SK-N-DZ (cell line): ENCODE measurements at regions not wholly inside any gene's neighbourhood (a gene's known extent, or its start where the extent isn't known, plus 50 kb on each side); places are given as distances from the start of the nearest gene placed in this dataset.
"Not testable (repeated sequence)": the region's sequence is repeated elsewhere in the genome, so short reads cannot be mapped to it uniquely, and the experiment has no call there.

Experiments used
- DNase-seq: peaks from one replicate; pipeline ENCODE4 v3.0.0-alpha.2; 2015; ENCODE audit warnings: low spot score

DNA sequence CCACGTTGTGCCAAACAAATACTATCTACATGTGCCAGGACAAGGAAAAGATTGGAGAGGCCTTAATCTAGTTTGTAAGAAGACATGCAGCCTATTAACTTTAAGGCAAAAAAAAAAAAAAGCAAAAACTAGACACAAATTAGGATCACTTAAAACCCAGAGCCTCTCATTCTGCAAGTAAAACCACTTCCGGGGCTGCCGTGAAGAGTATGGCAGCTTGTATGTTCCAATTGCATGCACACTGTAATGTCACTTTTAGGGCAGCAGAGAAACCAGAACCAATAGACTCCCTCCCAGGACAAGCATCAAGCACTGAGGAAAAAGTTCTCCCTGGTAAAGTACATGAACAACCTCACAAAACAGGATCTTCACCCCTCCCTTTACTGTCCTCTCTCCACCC is 70.6 kb downstream of the RSL24D1 start:
- no peak for DNase-seq

DNA sequence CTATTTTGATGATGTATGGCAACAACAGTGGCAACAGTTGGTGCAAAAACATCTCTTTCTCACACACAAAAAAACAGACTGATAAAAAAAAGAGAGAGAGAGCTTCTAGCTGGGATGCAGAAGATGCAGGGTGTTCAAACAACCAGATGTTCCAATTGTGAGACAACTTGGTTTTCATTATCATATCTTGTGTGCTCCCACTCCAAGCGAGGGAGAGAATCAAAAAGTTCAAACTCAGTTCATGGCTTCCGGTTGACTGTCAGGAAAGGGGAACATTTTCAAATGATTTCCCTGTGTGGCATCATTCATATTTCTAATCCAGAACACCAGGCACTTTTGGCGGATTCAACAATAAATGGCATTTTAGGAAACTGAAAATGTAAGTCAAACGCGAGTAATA is 72.1 kb downstream of the RSL24D1 start:
- no peak for DNase-seq

DNA sequence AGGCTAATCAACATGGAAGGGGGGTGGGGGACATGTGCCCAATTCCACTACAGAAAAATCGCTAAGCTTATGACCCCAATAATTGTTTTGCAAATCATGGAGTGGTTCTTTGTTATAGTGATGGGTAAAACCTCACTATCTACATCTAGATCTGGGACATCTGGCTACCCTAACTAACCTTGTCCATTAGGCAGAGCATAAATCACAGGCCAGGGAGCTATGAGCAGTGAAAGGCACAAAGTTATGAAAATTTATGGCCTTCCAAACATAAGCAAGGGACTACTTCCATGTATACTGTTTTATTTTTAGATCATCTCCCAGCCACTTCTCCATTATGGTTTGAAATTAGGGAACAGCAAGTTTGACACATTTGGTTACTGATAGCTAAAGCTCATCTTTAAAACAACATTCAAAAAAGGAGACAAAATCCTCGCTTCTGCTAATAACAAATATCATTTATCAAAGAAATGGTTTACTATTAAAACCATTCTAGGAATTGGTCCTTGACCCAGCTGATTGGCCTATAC is 78.3 kb downstream of the RSL24D1 start:
- DNase-seq = peak; percentile 74

DNA sequence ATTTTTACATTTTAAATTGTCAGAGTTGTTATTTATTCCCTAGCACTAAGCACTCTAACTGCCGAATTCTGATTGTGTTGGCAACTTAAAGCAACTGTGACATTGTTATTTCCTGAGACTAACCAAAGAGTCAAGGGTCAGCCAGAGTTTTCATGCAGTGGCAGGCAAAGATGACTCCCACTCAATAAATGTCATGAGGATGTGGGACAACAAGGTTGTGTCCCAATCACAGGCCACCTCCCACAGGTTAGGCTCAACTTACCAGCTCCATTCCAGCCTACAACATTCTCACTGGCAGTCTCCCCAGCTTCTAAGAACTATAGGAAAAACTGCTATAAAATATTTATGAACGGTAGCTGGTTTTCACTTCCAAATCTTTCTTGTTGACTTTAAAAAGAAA is 80.1 kb downstream of the RSL24D1 start:
- DNase-seq = no peak

DNA sequence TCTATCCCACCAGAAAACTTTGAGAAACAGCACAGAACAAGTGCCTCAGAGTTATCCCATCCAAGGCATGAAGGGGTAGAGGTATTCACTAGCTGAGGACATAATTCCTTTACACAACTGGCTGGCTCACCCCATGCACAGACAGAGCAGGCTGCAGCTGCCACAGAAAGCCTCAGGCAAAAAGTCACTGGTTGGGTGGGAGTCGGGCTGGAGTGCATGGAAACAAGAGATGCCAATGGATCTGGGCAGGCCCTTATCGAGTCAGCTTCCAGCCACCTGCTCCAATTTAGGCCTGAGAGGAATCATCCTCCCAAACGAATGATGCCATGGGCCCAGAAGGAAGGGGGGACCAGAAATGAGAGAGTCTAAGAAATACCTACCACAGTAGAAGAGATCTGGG is 83.0 kb downstream of the RSL24D1 start:
- no peak for DNase-seq

DNA sequence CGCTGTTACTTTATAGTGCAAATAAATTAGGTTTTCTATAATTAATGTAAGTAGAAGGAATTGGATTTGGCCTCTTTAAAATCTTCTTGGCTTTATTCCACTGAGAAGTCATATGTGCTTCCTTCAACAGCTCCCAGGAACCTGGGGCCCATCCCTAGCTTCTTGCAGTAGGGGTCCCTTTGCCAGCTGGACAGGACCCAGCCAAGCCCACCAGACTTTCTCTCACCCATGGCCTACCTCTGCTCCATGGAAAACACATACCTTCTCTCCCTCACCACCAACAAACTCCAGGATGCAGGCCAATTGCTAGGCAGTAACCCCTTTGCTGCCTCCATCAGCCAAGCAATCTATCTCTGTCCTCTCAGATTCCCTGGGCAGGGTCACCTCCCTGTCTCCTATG is 84.0 kb downstream of the RSL24D1 start:
- peak; percentile 20 for DNase-seq

DNA sequence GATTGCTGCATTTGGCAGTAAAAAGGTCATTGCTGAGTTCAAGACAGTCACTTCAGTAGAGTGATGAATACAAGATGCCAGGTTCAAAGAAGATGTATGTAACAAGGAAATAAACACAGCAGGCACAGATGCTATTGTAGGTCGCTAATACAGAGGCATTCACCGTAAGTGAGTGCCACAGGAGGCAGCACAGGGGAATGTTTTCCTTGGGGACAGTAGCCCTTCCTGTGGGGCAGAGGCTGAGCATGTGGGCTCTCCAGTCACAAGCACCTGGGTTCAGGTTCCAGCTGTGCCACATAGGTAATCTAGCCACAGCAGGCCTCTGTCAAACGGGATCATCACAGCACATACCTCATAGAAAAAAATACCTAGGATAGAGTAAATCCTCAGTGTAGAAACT is 86.3 kb downstream of the RSL24D1 start:
- no peak for DNase-seq

DNA sequence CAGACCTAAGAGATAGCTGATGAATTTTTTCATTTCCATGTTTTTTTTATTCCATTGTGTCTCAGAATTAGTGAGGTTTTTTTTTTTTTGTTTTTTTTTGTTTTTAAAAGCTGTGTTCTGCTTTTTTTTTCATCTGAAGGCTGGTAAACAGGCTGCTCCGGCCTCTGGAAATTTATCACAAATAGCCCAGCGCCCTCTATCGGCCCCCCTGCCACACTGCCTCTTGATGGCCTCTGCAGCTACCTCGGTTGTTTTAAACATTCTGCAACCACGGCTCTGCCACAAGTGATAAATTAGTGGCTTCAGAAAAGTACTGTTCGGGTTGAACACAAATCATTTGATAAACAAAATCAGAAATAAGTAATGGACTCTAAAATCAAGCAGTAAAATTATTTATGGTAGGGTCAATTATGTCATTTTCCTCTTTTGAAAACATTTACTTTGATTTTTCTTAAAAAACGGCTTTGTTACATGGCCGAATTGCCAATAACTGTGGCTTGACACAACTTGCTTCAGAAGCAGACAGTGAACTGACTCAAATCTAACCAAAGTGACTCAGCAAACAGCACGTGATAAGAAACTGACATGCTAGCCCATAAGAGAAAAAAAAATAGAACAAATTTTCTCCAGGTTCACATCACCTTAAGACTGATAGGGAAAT is 87.8 kb downstream of the RSL24D1 start:
- peak; percentile 48 for DNase-seq

DNA sequence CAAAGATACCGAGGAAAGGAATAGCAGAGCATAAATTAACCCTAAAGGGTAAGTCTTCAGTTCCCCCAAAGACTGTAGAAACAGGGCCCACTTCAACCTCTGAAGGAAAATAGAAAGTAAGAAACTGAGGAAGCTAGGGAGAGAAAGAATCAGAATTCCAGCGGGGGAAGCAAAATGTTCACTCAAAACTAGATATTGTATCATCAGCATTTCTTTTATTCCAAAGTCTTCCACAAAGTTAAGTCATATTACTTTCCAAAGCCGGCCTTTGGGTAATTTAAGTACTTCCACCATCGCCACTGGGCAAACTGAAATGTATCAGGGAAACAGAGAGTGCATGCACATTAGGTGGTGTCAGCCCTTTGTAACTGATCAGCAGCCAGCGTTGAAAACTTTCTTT is 88.3 kb downstream of the RSL24D1 start:
- no peak for DNase-seq

DNA sequence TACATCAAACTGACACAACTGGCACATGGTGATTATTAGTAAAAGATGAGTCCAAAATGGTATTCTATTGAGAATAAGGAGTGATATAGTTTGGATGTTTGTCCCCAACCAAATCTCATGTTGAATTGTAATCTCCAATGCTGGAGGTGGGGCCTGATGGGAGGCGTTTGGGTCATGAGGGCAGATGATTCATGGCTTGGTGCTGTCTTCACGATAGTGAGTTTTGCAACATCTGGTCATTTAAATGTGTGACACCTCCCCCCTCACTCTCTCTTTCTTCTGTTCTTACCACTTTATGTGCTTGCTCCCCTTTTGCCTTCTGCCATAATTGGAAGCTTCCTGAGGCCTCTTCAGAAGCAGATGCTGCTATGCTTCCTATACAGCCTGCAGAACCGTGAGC is 90.6 kb downstream of the RSL24D1 start:
- no peak for DNase-seq

DNA sequence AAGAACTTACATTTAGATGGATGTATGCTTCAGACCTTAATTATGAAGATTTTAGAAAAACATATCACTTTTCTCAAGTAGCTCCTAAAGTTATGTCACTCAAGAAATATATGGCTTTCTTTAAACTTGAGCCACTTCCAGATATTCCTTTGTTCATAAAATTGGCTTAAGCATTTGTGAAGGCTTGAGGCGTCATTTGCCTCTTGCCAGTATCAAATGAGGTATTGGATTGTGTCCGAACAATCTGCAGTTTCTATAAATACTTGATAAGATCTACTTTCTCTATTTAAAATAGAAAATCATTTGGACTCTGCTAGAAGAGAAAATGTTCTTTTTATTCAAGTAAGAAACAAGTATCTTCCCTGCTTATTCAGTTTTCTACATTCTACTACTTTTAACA is 102.6 kb downstream of the RSL24D1 start:
- DNase-seq = no peak

DNA sequence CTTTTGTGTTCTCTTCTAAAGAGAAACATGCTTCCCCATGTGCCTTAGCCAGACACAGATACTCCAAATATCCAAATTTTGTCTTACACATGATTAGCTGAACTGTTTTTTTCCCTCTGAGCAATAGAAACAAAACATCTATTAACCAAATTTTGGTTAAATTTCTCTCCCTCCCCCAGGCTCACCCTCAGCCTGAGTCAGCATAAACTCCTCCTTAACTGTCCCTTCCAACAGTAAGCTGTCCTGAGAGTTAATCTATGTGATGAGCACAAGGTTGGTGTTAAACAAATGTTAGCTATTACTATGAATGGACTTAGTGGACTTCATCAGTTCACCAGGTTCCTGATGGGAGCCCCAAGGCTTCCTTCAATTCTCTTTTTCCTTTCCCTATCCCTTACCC is 108.5 kb downstream of the RSL24D1 start:
- no peak for DNase-seq

DNA sequence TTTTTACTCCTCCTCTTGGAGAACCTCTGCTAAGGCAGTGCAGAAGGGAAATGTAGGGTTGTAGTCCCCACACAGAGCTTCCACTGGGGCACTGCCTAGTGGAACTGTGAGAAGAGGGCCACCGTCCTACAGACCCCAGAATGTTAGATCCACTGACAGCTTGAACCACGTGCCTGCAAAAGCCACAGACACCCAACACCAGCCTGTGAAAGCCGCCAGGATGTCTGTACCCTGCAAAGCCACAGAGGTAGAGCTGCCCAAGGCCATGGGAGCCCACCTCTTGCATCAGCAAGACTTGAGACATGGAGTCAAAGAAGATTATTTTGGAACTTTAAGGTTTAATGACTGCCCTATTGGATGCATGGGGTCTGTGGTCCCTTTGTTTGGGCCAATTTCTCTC is 112.1 kb downstream of the RSL24D1 start:
- DNase-seq = no peak

DNA sequence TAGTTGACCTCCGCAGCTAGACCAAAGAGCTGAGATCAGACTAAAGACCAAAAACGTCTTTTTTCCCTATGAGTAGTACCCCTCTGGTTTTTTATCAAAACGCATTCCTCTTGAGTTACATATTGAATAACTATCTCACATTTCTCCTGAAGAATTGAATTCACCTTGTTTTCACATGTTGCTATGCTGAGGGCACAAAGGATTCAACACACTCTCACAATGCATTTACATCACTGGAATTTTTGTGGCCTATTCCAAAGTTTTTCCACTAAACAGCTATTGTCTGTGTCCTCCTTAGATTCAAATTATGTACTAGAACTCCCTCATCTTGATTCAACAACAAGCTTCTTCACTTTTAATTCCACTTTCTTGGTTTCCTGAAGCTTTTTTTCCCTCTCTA is 112.5 kb downstream of the RSL24D1 start:
- DNase-seq = no peak

DNA sequence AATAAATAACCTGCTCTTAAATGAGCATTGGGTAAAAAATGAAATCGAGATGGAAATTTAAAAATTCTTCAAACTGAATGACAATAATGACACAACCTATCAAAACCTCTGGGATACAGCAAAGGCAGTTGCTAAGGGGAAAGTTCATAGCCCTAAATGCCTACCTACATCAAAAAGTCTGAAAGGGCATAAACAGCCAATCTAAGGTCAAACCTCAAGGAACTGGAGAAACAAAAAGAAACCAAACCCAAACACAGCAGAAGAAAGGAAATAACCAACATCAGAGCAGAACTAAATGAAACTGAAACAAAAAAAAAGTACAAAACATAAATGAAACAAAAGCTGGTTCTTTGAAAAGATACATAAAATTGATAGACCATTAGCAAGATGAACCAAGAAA is 119.7 kb downstream of the RSL24D1 start:
- not testable (repeated sequence) for DNase-seq

DNA sequence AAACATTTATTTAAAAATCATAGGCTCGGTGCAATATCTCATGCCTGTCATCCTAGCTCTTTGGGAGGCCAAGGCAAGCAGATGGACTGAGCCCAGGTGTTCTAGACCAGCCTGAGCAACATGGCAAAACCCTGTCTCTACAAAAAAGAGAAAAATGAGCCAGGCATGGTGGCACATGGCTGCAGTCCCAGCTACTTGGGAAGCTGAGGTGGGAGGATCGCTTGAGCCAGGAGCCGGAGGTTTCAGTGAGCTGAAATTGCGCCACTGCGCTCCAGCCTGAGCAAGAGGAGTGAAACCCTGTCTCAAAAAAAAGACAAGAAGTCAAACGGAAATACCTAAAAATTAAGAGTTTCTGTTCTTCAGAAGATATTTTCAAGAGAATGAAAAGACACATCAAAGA is 122.3 kb downstream of the RSL24D1 start:
- DNase-seq = no peak

DNA sequence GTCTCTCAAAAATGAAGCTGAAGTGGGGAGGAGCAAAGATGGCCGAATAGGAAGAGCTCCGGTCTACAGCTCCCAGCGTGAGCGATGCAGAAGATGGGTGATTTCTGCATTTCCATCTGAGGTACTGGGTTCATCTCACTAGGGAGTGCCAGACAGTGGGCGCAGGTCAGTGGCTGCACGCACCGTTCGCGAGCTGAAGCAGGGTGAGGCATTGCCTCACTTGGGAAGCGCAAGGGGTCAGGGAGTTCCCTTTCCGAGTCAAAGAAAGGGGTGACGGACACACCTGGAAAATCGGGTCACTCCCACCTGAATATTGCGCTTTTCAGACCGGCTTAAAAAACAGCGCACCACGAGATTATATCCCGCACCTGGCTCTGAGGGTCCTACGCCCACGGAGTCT is 132.8 kb downstream of the RSL24D1 start:
- DNase-seq = not testable (repeated sequence)

DNA sequence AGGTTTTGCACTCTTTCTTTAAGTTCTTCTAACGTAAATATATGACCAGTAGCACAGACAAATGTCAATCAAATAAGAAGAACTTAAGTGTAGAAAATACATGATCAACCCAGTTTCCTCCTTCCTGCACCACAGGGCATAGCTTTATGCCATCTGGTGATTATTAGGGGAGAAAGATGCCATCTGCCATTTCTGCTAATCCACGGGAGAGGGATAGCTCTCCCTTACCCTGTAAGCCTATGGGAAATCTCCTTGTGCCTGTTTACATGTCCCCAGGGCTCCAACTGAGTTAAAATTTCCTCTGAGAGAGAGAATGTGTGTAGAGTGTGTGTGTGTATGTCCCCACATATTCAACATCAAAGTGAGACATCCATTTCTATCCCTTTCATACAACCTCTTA is 135.9 kb downstream of the RSL24D1 start:
- DNase-seq = no peak

DNA sequence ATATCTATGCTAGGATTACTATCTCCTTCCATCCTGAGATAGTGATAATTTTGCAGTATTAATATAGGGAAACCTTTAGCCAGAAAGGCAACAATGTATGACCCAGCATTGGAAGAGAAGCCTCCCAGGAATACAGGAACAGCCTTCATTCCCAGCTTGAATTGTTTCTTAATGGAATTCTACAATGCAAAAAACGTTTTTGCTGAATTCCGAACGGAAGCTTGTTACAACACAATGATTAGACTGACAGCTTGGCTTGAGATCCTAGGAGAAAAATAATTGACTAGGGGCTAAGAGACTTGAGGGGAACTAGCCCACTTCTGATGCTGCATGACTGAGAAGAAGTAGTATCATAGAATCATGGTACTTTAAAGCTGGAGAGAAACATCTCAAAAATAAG is 140.2 kb downstream of the RSL24D1 start:
- no peak for DNase-seq

DNA sequence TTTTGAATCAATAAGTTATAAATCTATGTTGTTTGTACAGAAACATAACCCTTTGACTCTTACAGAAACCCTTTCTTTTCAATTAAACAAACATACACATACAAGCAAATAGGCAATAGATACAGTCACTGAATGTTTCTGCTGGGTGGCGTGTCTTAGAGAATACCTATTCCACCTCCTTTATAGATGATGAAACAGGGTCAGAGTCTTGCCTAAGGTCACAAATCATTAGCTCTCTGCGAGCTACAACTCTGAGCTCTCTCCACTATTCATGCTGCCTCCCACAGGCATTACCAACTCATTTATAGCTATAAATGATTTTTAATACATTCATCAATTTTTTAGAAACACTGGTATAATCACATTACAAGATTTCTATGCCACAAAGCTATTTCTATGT is 152.6 kb downstream of the RSL24D1 start:
- DNase-seq = no peak

DNA sequence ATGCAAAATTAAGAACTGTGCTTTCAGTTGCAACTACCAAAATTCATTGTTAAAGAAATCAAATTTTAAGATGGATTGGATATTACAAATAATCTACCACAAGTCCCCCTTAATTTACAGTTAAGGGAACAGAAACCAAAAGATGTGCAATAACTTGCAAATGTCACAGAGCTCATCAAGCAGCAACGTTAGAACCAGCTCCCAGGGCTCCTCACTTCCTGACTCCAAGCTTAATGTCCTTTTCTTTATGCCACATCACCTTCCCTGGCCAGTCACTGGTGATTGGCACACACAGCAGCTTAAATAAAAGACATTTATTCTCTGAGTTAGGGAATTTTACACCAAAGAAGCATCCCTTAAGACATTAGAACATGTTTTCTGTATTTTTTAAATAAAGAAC is 159.7 kb downstream of the RSL24D1 start:
- DNase-seq = no peak

DNA sequence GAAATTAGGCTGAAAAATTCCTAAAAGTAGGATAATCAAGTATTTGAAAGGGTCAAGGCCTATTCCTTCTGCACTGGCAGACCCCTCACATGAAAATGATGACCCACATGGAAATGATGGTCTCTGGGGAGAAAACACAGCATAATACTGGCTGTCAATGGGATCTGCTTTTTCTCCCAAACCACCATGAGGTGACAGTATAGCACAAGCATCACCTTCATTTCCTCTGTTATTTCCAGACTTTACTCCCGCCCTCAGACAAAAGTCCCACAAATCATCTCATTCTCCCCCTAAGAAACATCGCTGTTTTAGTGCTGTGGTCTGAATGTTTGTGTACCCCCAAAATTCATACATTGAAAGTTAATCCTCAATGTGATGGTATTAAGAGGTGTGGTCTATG is 161.0 kb downstream of the RSL24D1 start:
- DNase-seq = no peak

DNA sequence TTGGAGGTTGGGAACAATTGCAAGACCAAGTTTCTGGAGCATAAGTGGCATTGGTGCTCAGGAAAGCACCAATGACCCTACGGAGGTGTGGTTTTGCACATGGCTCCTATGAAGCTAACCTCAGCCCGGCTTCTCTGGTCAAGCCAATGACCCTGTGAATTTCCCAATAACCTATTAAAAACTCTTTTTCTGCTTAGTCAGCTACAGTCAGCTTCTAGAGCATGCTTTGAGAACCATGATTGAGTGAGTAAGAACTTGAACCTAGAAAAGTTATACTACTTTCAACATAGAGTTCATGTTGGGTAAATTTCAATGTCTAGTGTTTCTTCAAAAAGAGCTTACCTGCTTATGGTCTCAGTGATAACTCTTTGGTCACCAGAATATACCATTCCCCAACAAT is 163.2 kb downstream of the RSL24D1 start:
- DNase-seq = no peak

DNA sequence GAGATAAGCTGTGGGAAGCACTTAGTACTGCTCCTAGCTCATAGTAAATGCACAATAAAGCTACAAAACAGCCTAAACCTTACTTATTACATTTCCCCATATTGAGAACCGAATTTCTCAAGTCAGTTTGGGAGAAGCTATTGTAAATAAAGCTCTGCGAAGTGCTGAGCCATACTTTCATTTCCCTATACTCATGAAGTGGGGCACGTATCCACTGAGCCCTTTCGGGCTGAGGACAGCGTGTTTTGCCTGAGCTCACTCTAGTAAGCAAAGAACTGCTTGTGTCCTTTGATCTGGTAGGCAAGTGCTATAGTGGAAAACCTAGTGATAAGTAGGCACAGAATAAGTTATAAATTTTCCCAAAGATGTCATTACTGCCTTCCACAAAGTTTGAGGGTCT is 165.0 kb downstream of the RSL24D1 start:
- DNase-seq = no peak
